NCI-H446 treated with DMSO at 0.1 percent for 48 hours (cell line): ENCODE measurements at regions not wholly inside any gene's neighbourhood (a gene's known extent, or its start where the extent isn't known, plus 50 kb on each side); places are given as distances from the start of the nearest gene placed in this dataset.
A peak's percentile ranks its signal among the peaks of the same experiment; 100 is the strongest.

ENCODE experiments used
- DNase-seq: peaks from one replicate; lab custom pipeline; 2025; lab: John Stamatoyannopoulos, UW

- DNase-seq, result no peak
These were observed 538.0 kb upstream of the PLXNA2 start for GRCh38 chr1:208782186-208782585.

GRCh38 chr1:208785629-208786028 lies 541.4 kb upstream of the PLXNA2 start:
- DNase-seq, result no peak

GRCh38 chr1:208787219-208787618 lies 543.0 kb upstream of the PLXNA2 start:
- no peak for DNase-seq

GRCh38 chr1:208788013-208788540 lies 543.9 kb upstream of the PLXNA2 start:
- DNase-seq, result no peak

GRCh38 chr1:208791456-208791855 lies 547.3 kb upstream of the PLXNA2 start:
- peak; percentile 75 for DNase-seq

GRCh38 chr1:208793861-208794345 lies 549.7 kb upstream of the PLXNA2 start:
- no peak for DNase-seq

- DNase-seq, result no peak
These were observed 555.0 kb upstream of the PLXNA2 start for GRCh38 chr1:208799186-208799585.

- peak; percentile 52 for DNase-seq
These were observed 559.0 kb upstream of the PLXNA2 start for GRCh38 chr1:208803011-208803811.

GRCh38 chr1:208807446-208808127 lies 563.4 kb upstream of the PLXNA2 start:
- no peak for DNase-seq

- no peak for DNase-seq
These were observed 564.1 kb upstream of the PLXNA2 start for GRCh38 chr1:208808301-208808700.

- no peak for DNase-seq
These were observed 565.7 kb upstream of the PLXNA2 start for GRCh38 chr1:208809876-208810275.

GRCh38 chr1:208818770-208819445 lies 574.7 kb upstream of the PLXNA2 start:
- DNase-seq, result no peak

- peak; percentile 34 for DNase-seq
These were observed 576.5 kb upstream of the PLXNA2 start for GRCh38 chr1:208820580-208821212.

GRCh38 chr1:208821939-208822338 lies 577.8 kb upstream of the PLXNA2 start:
- no peak for DNase-seq

GRCh38 chr1:208825300-208825699 lies 581.1 kb upstream of the PLXNA2 start:
- DNase-seq, result no peak

GRCh38 chr1:208829595-208829994 lies 585.4 kb upstream of the PLXNA2 start:
- DNase-seq, result no peak

GRCh38 chr1:208834381-208835096 lies 590.4 kb upstream of the PLXNA2 start:
- peak; percentile 21 for DNase-seq

- DNase-seq, result no peak
These were observed 590.9 kb upstream of the PLXNA2 start for GRCh38 chr1:208835097-208835463.

- no peak for DNase-seq
These were observed 591.6 kb upstream of the PLXNA2 start for GRCh38 chr1:208835781-208836180.

- DNase-seq, result no peak
These were observed 593.1 kb upstream of the PLXNA2 start for GRCh38 chr1:208837242-208837641.

- no peak for DNase-seq
These were observed 597.3 kb upstream of the PLXNA2 start for GRCh38 chr1:208841436-208841835.
